SU-DHL-6 (cell line): ENCODE measurements at regions not wholly inside any gene's neighbourhood (a gene's known extent, or its start where the extent isn't known, plus 50 kb on each side); places are given as distances from the start of the nearest gene placed in this dataset.

ENCODE experiments used
- H2AFZ ChIP-seq: fragments of 200-600 bp; sonication (generic); 2 replicates; pipeline ENCODE4 v1.6.1; 2014; ENCODE audit warnings: low read depth, mild to moderate bottlenecking, moderate library complexity, mixed read lengths, antibody characterized with exemption, low read length; ENCODE audit not compliant: severe bottlenecking
- H3F3A ChIP-seq: fragments of 200-600 bp; shearing (Covaris generic); 2 replicates; pipeline ENCODE4 v1.6.0; 2016; ENCODE audit warnings: antibody characterized with exemption, mild to moderate bottlenecking; ENCODE audit not compliant: insufficient read depth
- H3K27ac ChIP-seq: fragments of 200-600 bp; sonication (generic); 2 replicates; pipeline ENCODE4 v1.5.1; 2016; ENCODE audit warnings: low read depth, mild to moderate bottlenecking, low read length, moderate library complexity, mixed read lengths
- H3K27me3 ChIP-seq: fragments of 200-600 bp; sonication (generic), shearing (Covaris generic); 2 replicates; pipeline ENCODE4 v1.6.0; 2014; ENCODE audit warnings: mild to moderate bottlenecking, low read length
- H3K36me3 ChIP-seq: fragments of 200-600 bp; sonication (generic); 2 replicates; pipeline ENCODE4 v1.6.1; 2014; ENCODE audit warnings: mild to moderate bottlenecking, low read length, mixed read lengths
- H3K4me2 ChIP-seq: fragments of 300-600, 200-600 bp; shearing (Covaris generic), sonication (generic); 2 replicates; pipeline ENCODE4 v1.6.0; 2014; ENCODE audit warnings: low read length, low read depth, mild to moderate bottlenecking; ENCODE audit not compliant: poor library complexity, severe bottlenecking
- H3K4me3 ChIP-seq: fragments of 200-600 bp; sonication (generic); 2 replicates; pipeline ENCODE4 v1.5.1; 2014; ENCODE audit warnings: antibody characterized with exemption, low read length, mild to moderate bottlenecking, mixed read lengths; ENCODE audit not compliant: insufficient read depth, poor library complexity, severe bottlenecking
- H3K79me2 ChIP-seq: fragments of 200-600 bp; sonication (generic); 2 replicates; pipeline ENCODE4 v1.6.1; 2014; ENCODE audit warnings: mild to moderate bottlenecking, low read length, moderate library complexity; ENCODE audit not compliant: insufficient read depth
- H3K9ac ChIP-seq: fragments of 200-600 bp; sonication (generic); 2 replicates; pipeline ENCODE4 v1.7.0; 2014; ENCODE audit warnings: mild to moderate bottlenecking, low read length
- H3K9me2 ChIP-seq: fragments of 200-600 bp; sonication (generic); replicated peaks from 2 replicates; pipeline ENCODE4 v1.6.1; 2014; ENCODE audit warnings: low read length; ENCODE audit not compliant: insufficient read depth
- H3K9me3 ChIP-seq: fragments of 200-600 bp; sonication (generic); 2 replicates; pipeline ENCODE4 v1.6.1; 2014; ENCODE audit warnings: low read length, mixed read lengths; ENCODE audit not compliant: insufficient read depth
- H4K20me1 ChIP-seq: fragments of 200-600 bp; sonication (generic); 2 replicates; pipeline ENCODE4 v1.6.1; 2014; ENCODE audit warnings: low read depth, mild to moderate bottlenecking, antibody characterized with exemption, low read length, moderate library complexity, mixed read lengths
- CTCF ChIP-seq: fragments of 200-600 bp; sonication (generic); IDR thresholded peaks from one replicate; pipeline ENCODE4 v1.5.1; 2017; ENCODE audit warnings: antibody characterized with exemption, mild to moderate bottlenecking, low read length, moderate library complexity; ENCODE audit not compliant: insufficient read depth, poor library complexity, severe bottlenecking
- EZH2phosphoT487 ChIP-seq: fragments of 200-600 bp; sonication (generic), shearing (Covaris generic); conservative IDR thresholded peaks from 2 replicates; pipeline ENCODE4 v1.6.1; 2018; ENCODE audit warnings: mild to moderate bottlenecking, antibody characterized with exemption, low read length, moderate library complexity, mixed read lengths

- H3F3A ChIP-seq, result no peaks in the 10 kb centered on the region
- no peak overlapping the region for H2AFZ ChIP-seq
- H3K27ac ChIP-seq, result no peak overlapping the region
- H4K20me1 ChIP-seq, result no peaks in the 10 kb centered on the region
- H3K36me3 ChIP-seq, result no peaks in the 10 kb centered on the region
- H3K9me2 ChIP-seq, result no peaks in the 10 kb centered on the region
- no peaks in the 10 kb centered on the region for H3K9me3 ChIP-seq
- H3K27me3 ChIP-seq, result no peaks in the 10 kb centered on the region
- H3K79me2 ChIP-seq, result no peaks in the 10 kb centered on the region
- no peak overlapping the region for H3K4me2 ChIP-seq
- H3K9ac ChIP-seq, result no peak overlapping the region
- H3K4me3 ChIP-seq, result no peak overlapping the region
- no peak for TF ChIP-seq CTCF
- TF ChIP-seq EZH2phosphoT487, result no peak
These were observed 72.6 kb downstream of the TENT5C start for GRCh38 chr1:117678246-117678977.

GRCh38 chr1:117679299-117679698 lies 73.5 kb downstream of the TENT5C start:
- Histone ChIP-seq H4K20me1 (no peaks in the 10 kb centered on the region), H3K9ac (no peak overlapping the region), H3K9me2 (no peaks in the 10 kb centered on the region), H2AFZ (no peak overlapping the region), H3K4me2 (no peak overlapping the region), H3F3A (no peaks in the 10 kb centered on the region), H3K9me3 (no peaks in the 10 kb centered on the region), H3K79me2 (no peaks in the 10 kb centered on the region), H3K36me3 (no peaks in the 10 kb centered on the region), H3K27ac (no peak overlapping the region), H3K4me3 (no peak overlapping the region), H3K27me3 (no peaks in the 10 kb centered on the region)
- TF ChIP-seq CTCF (no peak), EZH2phosphoT487 (no peak)

DNA sequence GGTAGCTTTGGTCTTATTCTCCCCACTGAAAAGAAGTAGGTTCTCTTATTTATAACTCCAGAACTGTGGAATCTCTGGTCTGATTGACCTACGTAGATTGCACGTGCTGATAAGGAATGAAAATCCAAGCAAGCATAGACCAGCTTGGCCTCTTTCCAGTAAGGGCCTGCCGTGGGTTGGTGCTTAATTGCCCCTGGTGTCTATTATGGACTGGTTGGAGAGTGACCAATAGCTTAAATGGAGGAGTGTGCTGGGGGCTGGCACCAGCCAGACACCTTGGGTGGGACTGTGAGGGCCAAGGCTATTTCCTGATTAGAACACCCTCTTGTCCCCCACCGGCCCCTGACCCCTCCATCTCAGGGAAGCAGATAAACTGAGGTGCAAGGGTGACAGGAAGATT lies 74.0 kb downstream of the TENT5C start:
- Histone ChIP-seq H3K9me2 (no peaks in the 10 kb centered on the region), H3K9ac (no peak overlapping the region), H3K9me3 (no peaks in the 10 kb centered on the region), H3K79me2 (no peaks in the 10 kb centered on the region), H3K27me3 (no peaks in the 10 kb centered on the region), H4K20me1 (no peaks in the 10 kb centered on the region), H3K4me3 (no peak overlapping the region), H3K4me2 (no peak overlapping the region), H2AFZ (no peak overlapping the region), H3F3A (no peaks in the 10 kb centered on the region), H3K27ac (no peak overlapping the region), H3K36me3 (no peaks in the 10 kb centered on the region)
- TF ChIP-seq EZH2phosphoT487 (no peak), CTCF (no peak)
